Ureter (tissue), 1 donor: ENCODE measurements at regions not wholly inside any gene's neighbourhood (a gene's known extent, or its start where the extent isn't known, plus 50 kb on each side); places are given as distances from the start of the nearest gene placed in this dataset.
"Not testable (repeated sequence)": the region's sequence is repeated elsewhere in the genome, so short reads cannot be mapped to it uniquely, and the experiment has no call there.

ENCODE experiments used
- DNase-seq: peaks from one replicate; pipeline ENCODE4 v3.0.0-alpha.2; 2020; ENCODE audit warnings: low spot score
- donor health status: DM: yes; HTN: yes; CAD: no.

GRCh38 chr2:13858626-13859025 is 773.9 kb upstream of the LRATD1 start:
- DNase-seq = no peak

- DNase-seq = not testable (repeated sequence)
Observed at GRCh38 chr2:13868275-13868674, 764.2 kb upstream of the LRATD1 start.

GRCh38 chr2:13876491-13877037 is 756.0 kb upstream of the LRATD1 start:
- DNase-seq = no peak

- DNase-seq = no peak
Observed at GRCh38 chr2:13877571-13877970, 754.9 kb upstream of the LRATD1 start.

GRCh38 chr2:13884291-13884976 is 748.1 kb upstream of the LRATD1 start:
- no peak for DNase-seq

GRCh38 chr2:13901526-13901925 is 731.0 kb upstream of the LRATD1 start:
- no peak for DNase-seq

GRCh38 chr2:13905831-13906230 is 726.7 kb upstream of the LRATD1 start:
- no peak for DNase-seq

GRCh38 chr2:13916066-13916465 is 716.5 kb upstream of the LRATD1 start:
- no peak for DNase-seq

- no peak for DNase-seq
Observed at GRCh38 chr2:13917958-13918357, 714.6 kb upstream of the LRATD1 start.

- no peak for DNase-seq
Observed at GRCh38 chr2:13919981-13920382, 712.5 kb upstream of the LRATD1 start.

- no peak for DNase-seq
Observed at GRCh38 chr2:13921245-13921644, 711.3 kb upstream of the LRATD1 start.

- DNase-seq = no peak
Observed at GRCh38 chr2:13923823-13924222, 708.7 kb upstream of the LRATD1 start.

GRCh38 chr2:13942111-13942510 is 690.4 kb upstream of the LRATD1 start:
- DNase-seq = no peak

GRCh38 chr2:13950761-13951160 is 681.8 kb upstream of the LRATD1 start:
- no peak for DNase-seq

GRCh38 chr2:13968811-13969210 is 663.7 kb upstream of the LRATD1 start:
- DNase-seq = no peak

- no peak for DNase-seq
Observed at GRCh38 chr2:13986119-13986720, 646.3 kb upstream of the LRATD1 start.

GRCh38 chr2:13996527-13996926 is 636.0 kb upstream of the LRATD1 start:
- no peak for DNase-seq

- DNase-seq = no peak
Observed at GRCh38 chr2:14011190-14011589, 621.3 kb upstream of the LRATD1 start.

GRCh38 chr2:14015113-14015630 is 617.3 kb upstream of the LRATD1 start:
- no peak for DNase-seq

GRCh38 chr2:14016289-14016955 is 616.1 kb upstream of the LRATD1 start:
- no peak for DNase-seq

GRCh38 chr2:14018620-14019019 is 613.9 kb upstream of the LRATD1 start:
- DNase-seq = no peak

- DNase-seq = no peak
Observed at GRCh38 chr2:14023558-14023957, 609.0 kb upstream of the LRATD1 start.

GRCh38 chr2:14039134-14039533 is 593.4 kb upstream of the LRATD1 start:
- no peak for DNase-seq
